ENCODE measurements at regions not wholly inside any gene's neighbourhood (a gene's known extent, or its start where the extent isn't known, plus 50 kb on each side); places are given as distances from the start of the nearest gene placed in this dataset.

GRCh38 chr9:28678097-28678496 lies 1104.8 kb upstream of the C9orf72 start:
- H3K27me3 Mint-ChIP-seq (ENCODE audit: insufficient read depth, unreplicated experiment) = no peaks in the 10 kb centered on the region
- no TSS peak for BruUV-seq (replicated peaks)
- Histone ChIP-seq H3K4me1 (no peaks in the 10 kb centered on the region), H3K9me3 (no peaks in the 10 kb centered on the region), H3K27me3 (replicated peaks; ENCODE audit: control insufficient read depth, insufficient read depth, low read length) (no peaks in the 10 kb centered on the region), H3K36me3 (ENCODE audit: control insufficient read depth, insufficient read depth, low read length) (no peaks in the 10 kb centered on the region), H3K4me3 (ENCODE audit: low read depth, low read length) (no peak overlapping the region)
- H3K27ac Mint-ChIP-seq (ENCODE audit: unreplicated experiment) = no peak overlapping the region
- no peaks in the 10 kb centered on the region for H3K9me3 Mint-ChIP-seq (ENCODE audit: unreplicated experiment)
- TF ChIP-seq, protein P1, sequence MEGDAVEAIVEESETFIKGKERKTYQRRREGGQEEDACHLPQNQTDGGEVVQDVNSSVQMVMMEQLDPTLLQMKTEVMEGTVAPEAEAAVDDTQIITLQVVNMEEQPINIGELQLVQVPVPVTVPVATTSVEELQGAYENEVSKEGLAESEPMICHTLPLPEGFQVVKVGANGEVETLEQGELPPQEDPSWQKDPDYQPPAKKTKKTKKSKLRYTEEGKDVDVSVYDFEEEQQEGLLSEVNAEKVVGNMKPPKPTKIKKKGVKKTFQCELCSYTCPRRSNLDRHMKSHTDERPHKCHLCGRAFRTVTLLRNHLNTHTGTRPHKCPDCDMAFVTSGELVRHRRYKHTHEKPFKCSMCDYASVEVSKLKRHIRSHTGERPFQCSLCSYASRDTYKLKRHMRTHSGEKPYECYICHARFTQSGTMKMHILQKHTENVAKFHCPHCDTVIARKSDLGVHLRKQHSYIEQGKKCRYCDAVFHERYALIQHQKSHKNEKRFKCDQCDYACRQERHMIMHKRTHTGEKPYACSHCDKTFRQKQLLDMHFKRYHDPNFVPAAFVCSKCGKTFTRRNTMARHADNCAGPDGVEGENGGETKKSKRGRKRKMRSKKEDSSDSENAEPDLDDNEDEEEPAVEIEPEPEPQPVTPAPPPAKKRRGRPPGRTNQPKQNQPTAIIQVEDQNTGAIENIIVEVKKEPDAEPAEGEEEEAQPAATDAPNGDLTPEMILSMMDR (IDR thresholded peaks at IDR 0.05; ENCODE audit: insufficient read depth in 1 of 2, low read depth in 1 of 2, low read length in 1 of 2, severe bottlenecking in 1 of 2, unreplicated experiment in 1 of 2) = no peak
- no peaks in the 10 kb centered on the region for H3K4me1 Mint-ChIP-seq (ENCODE audit: low read depth, unreplicated experiment)
- intact Hi-C loops (cut with micrococcal nuclease; ENCODE audit: unreplicated experiment) = no loop called here
- no peak overlapping the region for H3K4me3 Mint-ChIP-seq (ENCODE audit: unreplicated experiment)
- POLR2A ChIA-PET = no interaction called here
- no peak for DNase-seq
- CTCF ChIA-PET = no interaction called here
- H3K36me3 Mint-ChIP-seq (ENCODE audit: insufficient read depth, unreplicated experiment) = no peaks in the 10 kb centered on the region

DNA sequence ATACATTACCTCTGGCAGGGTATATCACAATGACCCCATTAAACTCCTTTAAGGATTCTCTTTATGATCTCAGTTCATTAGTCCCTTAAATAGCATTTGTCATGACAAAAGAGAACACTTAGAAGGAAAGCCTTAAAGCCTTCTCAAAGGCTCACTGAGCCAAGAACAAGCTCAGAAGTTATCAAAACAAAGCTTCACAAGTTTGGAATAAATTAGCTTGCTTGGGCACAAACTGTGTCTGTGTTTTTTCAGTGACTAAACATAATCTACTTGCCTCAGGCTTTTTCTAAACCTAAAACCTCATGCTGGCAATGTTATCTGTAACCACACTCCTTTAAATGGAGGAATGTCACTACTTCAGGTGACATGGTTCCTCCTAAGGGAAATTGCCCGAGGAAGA lies 1114.9 kb upstream of the C9orf72 start:
- H3K27me3 ChIP-seq (replicated peaks; ENCODE audit: control insufficient read depth, insufficient read depth, low read length) = no peaks in the 10 kb centered on the region
- Mint-ChIP-seq H3K9me3 (ENCODE audit: unreplicated experiment) (no peaks in the 10 kb centered on the region), H3K36me3 (ENCODE audit: insufficient read depth, unreplicated experiment) (no peaks in the 10 kb centered on the region), H3K27ac (ENCODE audit: unreplicated experiment) (no peak overlapping the region), H3K4me1 (ENCODE audit: low read depth, unreplicated experiment) (no peaks in the 10 kb centered on the region), H3K4me3 (ENCODE audit: unreplicated experiment) (no peak overlapping the region), H3K27me3 (ENCODE audit: insufficient read depth, unreplicated experiment) (no peaks in the 10 kb centered on the region)
- DNase-seq = no peak
- no TSS peak for BruUV-seq (replicated peaks)
- POLR2A ChIA-PET = no interaction called here
- TF ChIP-seq, protein P1 (IDR thresholded peaks at IDR 0.05; ENCODE audit: insufficient read depth in 1 of 2, low read depth in 1 of 2, low read length in 1 of 2, severe bottlenecking in 1 of 2, unreplicated experiment in 1 of 2) = no peak
- no peak overlapping the region for H3K4me3 ChIP-seq (ENCODE audit: low read depth, low read length)
- no peaks in the 10 kb centered on the region for H3K9me3 ChIP-seq
- CTCF ChIA-PET = no interaction called here
- intact Hi-C loops (cut with micrococcal nuclease; ENCODE audit: unreplicated experiment) = no loop called here
- H3K36me3 ChIP-seq (ENCODE audit: control insufficient read depth, insufficient read depth, low read length) = no peaks in the 10 kb centered on the region
- H3K4me1 ChIP-seq = no peaks in the 10 kb centered on the region

GRCh38 chr9:28692012-28692411 lies 1118.7 kb upstream of the C9orf72 start:
- H3K27me3 Mint-ChIP-seq (ENCODE audit: insufficient read depth, unreplicated experiment) = no peaks in the 10 kb centered on the region
- H3K9me3 Mint-ChIP-seq (ENCODE audit: unreplicated experiment) = no peaks in the 10 kb centered on the region
- no peak overlapping the region for H3K4me3 Mint-ChIP-seq (ENCODE audit: unreplicated experiment)
- no peak overlapping the region for H3K4me3 ChIP-seq (ENCODE audit: low read depth, low read length)
- H3K36me3 Mint-ChIP-seq (ENCODE audit: insufficient read depth, unreplicated experiment) = no peaks in the 10 kb centered on the region
- H3K27ac Mint-ChIP-seq (ENCODE audit: unreplicated experiment) = no peak overlapping the region
- H3K4me1 ChIP-seq = no peaks in the 10 kb centered on the region
- CTCF ChIA-PET = no interaction called here
- H3K4me1 Mint-ChIP-seq (ENCODE audit: low read depth, unreplicated experiment) = no peaks in the 10 kb centered on the region
- intact Hi-C loops (cut with micrococcal nuclease; ENCODE audit: unreplicated experiment) = no loop called here
- H3K9me3 ChIP-seq = no peaks in the 10 kb centered on the region
- POLR2A ChIA-PET = no interaction called here
- TF ChIP-seq, protein P1 (IDR thresholded peaks at IDR 0.05; ENCODE audit: insufficient read depth in 1 of 2, low read depth in 1 of 2, low read length in 1 of 2, severe bottlenecking in 1 of 2, unreplicated experiment in 1 of 2) = no peak
- no peaks in the 10 kb centered on the region for H3K36me3 ChIP-seq (ENCODE audit: control insufficient read depth, insufficient read depth, low read length)
- no peak for DNase-seq
- H3K27me3 ChIP-seq (replicated peaks; ENCODE audit: control insufficient read depth, insufficient read depth, low read length) = no peaks in the 10 kb centered on the region
- BruUV-seq (replicated peaks) = no TSS peak
